Thymus (tissue), 11 donors: ENCODE measurements at regions not wholly inside any gene's neighbourhood (a gene's known extent, or its start where the extent isn't known, plus 50 kb on each side); places are given as distances from the start of the nearest gene placed in this dataset.
"Not testable (repeated sequence)": the region's sequence is repeated elsewhere in the genome, so short reads cannot be mapped to it uniquely, and the experiment has no call there.

Experiments used
- DNase-seq, 9 donors: peaks; one replicate each; pipeline ENCODE4 v3.0.0-alpha.2; 2013; ENCODE audit warnings: low spot score in 9 of 9, low read depth in 6 of 9, missing footprints in 1 of 9
- H3K27ac ChIP-seq, 2 donors: one replicate each; pipeline ENCODE4 v1.5.1; 2013; ENCODE audit warnings: control low read depth in 1 of 2, low read depth in 1 of 2, low read length in 1 of 2, mild to moderate bottlenecking in 1 of 2, moderate library complexity in 1 of 2
- H3K27me3 ChIP-seq, 2 donors: one replicate each; pipeline ENCODE4 v1.5.1; 2013; ENCODE audit warnings: low read length in 1 of 2; ENCODE audit not compliant: control insufficient read depth in 2 of 2, insufficient read depth in 1 of 2
- H3K36me3 ChIP-seq, 2 donors: one replicate each; pipeline ENCODE4 v1.5.1; 2013; ENCODE audit warnings: low read length in 1 of 2, mild to moderate bottlenecking in 1 of 2, moderate library complexity in 1 of 2; ENCODE audit not compliant: control insufficient read depth in 2 of 2, insufficient read depth in 2 of 2
- H3K4me1 ChIP-seq, 2 donors: one replicate each; pipeline ENCODE4 v1.5.1; 2013; ENCODE audit warnings: low read length in 2 of 2; ENCODE audit not compliant: control insufficient read depth in 2 of 2, insufficient read depth in 2 of 2
- H3K4me3 ChIP-seq, 2 donors: one replicate each; pipeline ENCODE4 v1.5.1; 2013; ENCODE audit warnings: low read length in 2 of 2, control low read depth in 1 of 2, mild to moderate bottlenecking in 1 of 2
- H3K9me3 ChIP-seq, 2 donors: one replicate each; pipeline ENCODE4 v1.5.1; 2013; ENCODE audit warnings: low read length in 1 of 2, mild to moderate bottlenecking in 1 of 2; ENCODE audit not compliant: control insufficient read depth in 2 of 2, insufficient read depth in 1 of 2
- WGBS: extraction: QIAGEN DNeasy Blood & Tissue Kit; methylation state at CpG from one replicate; pipeline ENCODE4 v1.1.7; 2013; 5-methylcytosine and 5-hydroxymethylcytosine counted together
- donor health status: healthy.

DNA sequence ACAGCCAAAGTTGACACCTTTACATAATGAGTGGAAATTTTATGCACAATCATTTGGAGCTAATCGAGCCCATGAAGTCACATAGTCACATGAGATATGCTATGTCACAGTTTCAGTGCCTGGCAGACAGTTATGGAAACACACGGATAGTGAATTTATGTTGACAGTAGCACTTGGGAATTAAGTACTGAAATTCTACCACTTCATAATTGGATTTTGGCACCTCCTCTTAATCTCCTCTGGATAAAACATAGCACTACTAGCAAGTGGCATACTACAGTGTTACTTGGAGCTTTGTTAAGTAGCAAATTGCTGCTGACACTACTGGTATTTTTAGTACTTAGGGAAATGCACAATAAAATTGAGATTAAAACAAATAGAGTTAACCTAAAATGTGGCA, 1679.4 kb downstream of the OTOL1 start:
- Histone ChIP-seq H3K27ac (no peak overlapping the region), H3K4me1 (no peaks in the 10 kb centered on the region), H3K9me3 (peaks cover 0 to 12% of the 10 kb centered on the region in 2 donors), H3K4me3 (no peak overlapping the region), H3K27me3 (no peaks in the 10 kb centered on the region), H3K36me3 (no peaks in the 10 kb centered on the region)
- no peak for DNase-seq
- WGBS: 84% methylated on average over 2 of the region's 2 CpGs

DNA sequence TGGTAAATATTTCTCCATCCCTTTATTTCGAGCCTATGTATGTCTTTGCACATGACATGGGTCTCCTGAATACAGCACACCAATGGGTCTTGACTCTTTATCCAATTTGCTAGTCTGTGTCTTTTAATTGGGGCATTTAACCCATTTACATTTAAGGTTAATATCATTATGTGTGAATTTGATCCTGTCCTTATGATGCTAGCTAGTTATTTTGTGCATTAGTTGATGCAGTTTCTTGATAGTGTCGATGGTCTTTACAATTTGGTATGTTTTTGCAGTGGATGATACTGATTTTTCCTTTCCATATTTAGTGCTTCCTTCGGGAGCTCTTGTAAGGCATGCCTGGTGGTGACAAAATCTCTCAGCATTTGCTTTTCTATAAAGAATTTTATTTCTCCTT, 1675.9 kb downstream of the OTOL1 start:
- H3K4me1 ChIP-seq, H3K4me3 ChIP-seq, H3K27ac ChIP-seq, H3K36me3 ChIP-seq, H3K27me3 ChIP-seq, DNase-seq: not testable (repeated sequence)
- WGBS: 84% methylated on average over 3 of the region's 3 CpGs
- H3K9me3 ChIP-seq: peaks cover 0 to 22% of the 10 kb centered on the region in 2 donors

DNA sequence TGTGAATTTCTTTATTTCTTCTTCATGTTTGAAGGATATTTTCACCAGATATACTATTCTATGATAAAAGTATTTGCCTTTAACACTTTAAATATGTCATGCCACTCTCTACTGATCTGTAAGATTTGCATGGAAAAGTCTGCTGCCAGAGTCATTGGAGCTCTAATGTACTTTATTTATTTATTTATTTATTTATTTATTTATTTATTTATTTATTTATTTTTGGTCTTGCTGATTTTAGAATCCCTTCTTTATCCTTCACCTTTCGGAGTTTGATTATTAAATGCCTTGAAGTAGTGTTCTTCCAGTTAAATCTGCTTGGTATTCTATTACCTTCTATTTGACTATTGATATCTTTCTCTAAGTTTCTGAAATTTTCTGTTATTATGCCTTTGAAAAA, 1669.6 kb downstream of the OTOL1 start:
- no peak for DNase-seq
- no peaks in the 10 kb centered on the region for H3K27me3 ChIP-seq
- peaks cover 0 to 14% of the 10 kb centered on the region in 2 donors for H3K9me3 ChIP-seq
- H3K4me3 ChIP-seq: no peak overlapping the region
- no peaks in the 10 kb centered on the region for H3K36me3 ChIP-seq
- no peaks in the 10 kb centered on the region for H3K4me1 ChIP-seq
- no peak overlapping the region for H3K27ac ChIP-seq
- WGBS: 89% methylated on average over 1 of the region's 1 CpG

DNA sequence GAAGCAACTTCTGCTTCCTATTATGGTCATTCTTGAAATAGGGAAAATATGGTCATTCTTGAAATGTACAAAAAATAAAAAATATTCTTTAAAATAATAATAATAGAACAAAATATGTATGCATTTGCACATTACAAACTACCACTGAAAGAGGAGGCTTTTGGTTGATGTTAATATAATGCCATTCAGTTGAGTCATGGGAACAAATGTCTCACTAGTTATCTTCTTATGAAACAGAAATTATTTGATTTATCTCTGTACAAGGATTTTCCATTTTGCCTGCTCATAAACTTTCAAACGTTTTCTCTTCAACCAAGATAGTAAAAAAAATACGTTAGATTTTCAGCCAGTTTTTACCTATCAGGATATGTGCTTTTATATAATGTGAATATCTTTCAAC, 1662.7 kb downstream of the OTOL1 start:
- Histone ChIP-seq H3K27me3 (no peaks in the 10 kb centered on the region), H3K4me3 (no peak overlapping the region), H3K9me3 (peaks cover 0 to 4% of the 10 kb centered on the region in 2 donors), H3K27ac (no peak overlapping the region), H3K4me1 (no peaks in the 10 kb centered on the region), H3K36me3 (no peaks in the 10 kb centered on the region)
- 80% methylated on average over 2 of the region's 2 CpGs for WGBS
- DNase-seq: no peak

GRCh38 chr3:163139600-163139999, 1643.0 kb downstream of the OTOL1 start:
- H3K27ac ChIP-seq: no peak overlapping the region
- H3K9me3 ChIP-seq: peaks cover 1 to 3% of the 10 kb centered on the region in 2 donors
- no peaks in the 10 kb centered on the region for H3K36me3 ChIP-seq
- no peaks in the 10 kb centered on the region for H3K27me3 ChIP-seq
- WGBS: 92% methylated on average over 4 of the region's 4 CpGs
- H3K4me3 ChIP-seq: no peak overlapping the region
- DNase-seq: no peak
- H3K4me1 ChIP-seq: no peaks in the 10 kb centered on the region

DNA sequence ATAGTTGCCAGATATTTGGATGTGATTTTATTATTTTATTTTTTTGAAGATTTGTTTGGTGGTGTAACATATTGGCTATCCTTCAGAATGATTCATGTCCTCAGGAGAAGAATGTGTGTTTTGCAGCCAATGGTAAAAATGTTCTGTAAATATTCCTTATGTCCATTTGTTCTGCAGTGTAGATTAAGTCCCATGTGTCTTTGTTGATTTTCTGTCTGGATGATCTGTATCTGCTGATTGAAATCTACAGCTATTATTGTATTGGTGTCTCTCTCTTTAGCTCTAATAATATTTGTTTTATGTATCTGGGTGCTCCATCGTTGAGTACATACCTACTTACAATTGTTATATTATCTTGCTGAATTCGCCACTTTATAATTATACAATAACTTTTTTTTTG, 1641.7 kb downstream of the OTOL1 start:
- peaks cover 1 to 3% of the 10 kb centered on the region in 2 donors for H3K9me3 ChIP-seq
- no peaks in the 10 kb centered on the region for H3K27me3 ChIP-seq
- no peaks in the 10 kb centered on the region for H3K36me3 ChIP-seq
- no peak overlapping the region for H3K27ac ChIP-seq
- 92% methylated on average over 2 of the region's 2 CpGs for WGBS
- no peaks in the 10 kb centered on the region for H3K4me1 ChIP-seq
- no peak for DNase-seq
- no peak overlapping the region for H3K4me3 ChIP-seq

DNA sequence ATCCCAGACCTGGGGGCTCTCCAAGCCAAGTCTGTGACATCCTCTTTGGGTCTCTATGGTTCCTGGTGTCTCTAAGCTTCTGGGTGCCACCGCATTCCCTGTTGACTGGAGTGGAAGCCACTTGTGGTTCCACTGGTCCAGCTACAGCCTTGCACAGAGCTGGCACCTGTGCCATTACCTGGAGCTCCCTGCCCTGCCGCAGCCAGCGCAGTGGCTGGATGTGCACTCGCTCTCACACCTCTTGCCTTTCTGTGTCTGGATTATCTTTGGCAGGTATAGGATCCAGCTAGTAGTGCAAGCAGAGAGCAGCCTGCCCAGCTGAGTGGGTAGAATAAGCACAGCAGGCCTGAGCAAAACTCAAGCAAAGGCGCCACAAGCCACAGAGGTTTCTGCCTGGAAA, 1635.5 kb downstream of the OTOL1 start:
- no peak for DNase-seq
- no peaks in the 10 kb centered on the region for H3K36me3 ChIP-seq
- H3K27ac ChIP-seq: no peak overlapping the region
- WGBS: 96% methylated on average over 5 of the region's 5 CpGs
- no peaks in the 10 kb centered on the region for H3K27me3 ChIP-seq
- peaks cover 0 to 10% of the 10 kb centered on the region in 2 donors for H3K9me3 ChIP-seq
- H3K4me1 ChIP-seq: no peaks in the 10 kb centered on the region
- no peak overlapping the region for H3K4me3 ChIP-seq

GRCh38 chr3:163129287-163129686, 1632.7 kb downstream of the OTOL1 start:
- H3K4me1 ChIP-seq: no peaks in the 10 kb centered on the region
- WGBS: 92% methylated on average over 3 of the region's 3 CpGs
- H3K4me3 ChIP-seq: no peak overlapping the region
- DNase-seq: no peak
- H3K9me3 ChIP-seq: peaks cover 0 to 16% of the 10 kb centered on the region in 2 donors
- no peaks in the 10 kb centered on the region for H3K27me3 ChIP-seq
- H3K36me3 ChIP-seq: no peaks in the 10 kb centered on the region
- no peak overlapping the region for H3K27ac ChIP-seq

- H3K27ac ChIP-seq: no peak overlapping the region
- peaks cover 0 to 6% of the 10 kb centered on the region in 2 donors for H3K9me3 ChIP-seq
- DNase-seq: no peak
- no peaks in the 10 kb centered on the region for H3K4me1 ChIP-seq
- no peaks in the 10 kb centered on the region for H3K36me3 ChIP-seq
- no peaks in the 10 kb centered on the region for H3K27me3 ChIP-seq
- H3K4me3 ChIP-seq: no peak overlapping the region
Observed at GRCh38 chr3:163126115-163126514, 1629.5 kb downstream of the OTOL1 start.
